ENCODE measurements at regions not wholly inside any gene's neighbourhood (a gene's known extent, or its start where the extent isn't known, plus 50 kb on each side); places are given as distances from the start of the nearest gene placed in this dataset.

DNA sequence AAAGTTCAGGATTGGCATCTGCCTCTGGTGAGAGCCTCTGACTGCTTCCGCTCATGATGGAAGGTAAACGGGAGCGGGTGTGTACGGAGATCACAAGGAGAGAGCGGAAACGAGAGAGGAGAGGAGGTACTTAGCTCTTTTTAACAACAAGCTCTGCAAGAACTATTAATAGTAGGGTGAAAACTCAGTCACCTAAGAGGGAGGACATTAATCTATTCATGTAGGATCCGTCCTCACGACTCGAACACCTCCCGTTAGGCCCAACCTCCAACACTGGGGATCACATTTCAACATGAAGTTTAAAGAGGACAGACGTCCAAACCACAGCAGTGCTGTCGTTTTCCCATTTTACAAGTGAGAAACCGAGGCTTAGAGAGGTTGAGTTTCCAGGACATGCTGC lies 173.7 kb downstream of the SLC28A3 start:
- TF ChIP-seq, protein P1, sequence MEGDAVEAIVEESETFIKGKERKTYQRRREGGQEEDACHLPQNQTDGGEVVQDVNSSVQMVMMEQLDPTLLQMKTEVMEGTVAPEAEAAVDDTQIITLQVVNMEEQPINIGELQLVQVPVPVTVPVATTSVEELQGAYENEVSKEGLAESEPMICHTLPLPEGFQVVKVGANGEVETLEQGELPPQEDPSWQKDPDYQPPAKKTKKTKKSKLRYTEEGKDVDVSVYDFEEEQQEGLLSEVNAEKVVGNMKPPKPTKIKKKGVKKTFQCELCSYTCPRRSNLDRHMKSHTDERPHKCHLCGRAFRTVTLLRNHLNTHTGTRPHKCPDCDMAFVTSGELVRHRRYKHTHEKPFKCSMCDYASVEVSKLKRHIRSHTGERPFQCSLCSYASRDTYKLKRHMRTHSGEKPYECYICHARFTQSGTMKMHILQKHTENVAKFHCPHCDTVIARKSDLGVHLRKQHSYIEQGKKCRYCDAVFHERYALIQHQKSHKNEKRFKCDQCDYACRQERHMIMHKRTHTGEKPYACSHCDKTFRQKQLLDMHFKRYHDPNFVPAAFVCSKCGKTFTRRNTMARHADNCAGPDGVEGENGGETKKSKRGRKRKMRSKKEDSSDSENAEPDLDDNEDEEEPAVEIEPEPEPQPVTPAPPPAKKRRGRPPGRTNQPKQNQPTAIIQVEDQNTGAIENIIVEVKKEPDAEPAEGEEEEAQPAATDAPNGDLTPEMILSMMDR (conservative IDR thresholded peaks at IDR 0.05; ENCODE audit: low read depth in 2 of 2) = no peak
- TF ChIP-seq EZH2phosphoT487 (IDR thresholded peaks at IDR 0.05; ENCODE audit: unreplicated experiment) (no peak), POLR2AphosphoS5 (IDR thresholded peaks at IDR 0.05; ENCODE audit: low read depth) (no peak), EZH2 (IDR thresholded peaks at IDR 0.05; ENCODE audit: low read depth, unreplicated experiment) (no peak), ZNF331 (CRISPR knock-in tag; IDR thresholded peaks at IDR 0.05; ENCODE audit: low read depth) (no peak), CREB1 (CRISPR knock-in tag; IDR thresholded peaks at IDR 0.05; ENCODE audit: low read depth) (no peak), NANOG (IDR thresholded peaks at IDR 0.05; ENCODE audit: borderline replicate concordance) (no peak)
- TF ChIP-seq, protein P2, sequence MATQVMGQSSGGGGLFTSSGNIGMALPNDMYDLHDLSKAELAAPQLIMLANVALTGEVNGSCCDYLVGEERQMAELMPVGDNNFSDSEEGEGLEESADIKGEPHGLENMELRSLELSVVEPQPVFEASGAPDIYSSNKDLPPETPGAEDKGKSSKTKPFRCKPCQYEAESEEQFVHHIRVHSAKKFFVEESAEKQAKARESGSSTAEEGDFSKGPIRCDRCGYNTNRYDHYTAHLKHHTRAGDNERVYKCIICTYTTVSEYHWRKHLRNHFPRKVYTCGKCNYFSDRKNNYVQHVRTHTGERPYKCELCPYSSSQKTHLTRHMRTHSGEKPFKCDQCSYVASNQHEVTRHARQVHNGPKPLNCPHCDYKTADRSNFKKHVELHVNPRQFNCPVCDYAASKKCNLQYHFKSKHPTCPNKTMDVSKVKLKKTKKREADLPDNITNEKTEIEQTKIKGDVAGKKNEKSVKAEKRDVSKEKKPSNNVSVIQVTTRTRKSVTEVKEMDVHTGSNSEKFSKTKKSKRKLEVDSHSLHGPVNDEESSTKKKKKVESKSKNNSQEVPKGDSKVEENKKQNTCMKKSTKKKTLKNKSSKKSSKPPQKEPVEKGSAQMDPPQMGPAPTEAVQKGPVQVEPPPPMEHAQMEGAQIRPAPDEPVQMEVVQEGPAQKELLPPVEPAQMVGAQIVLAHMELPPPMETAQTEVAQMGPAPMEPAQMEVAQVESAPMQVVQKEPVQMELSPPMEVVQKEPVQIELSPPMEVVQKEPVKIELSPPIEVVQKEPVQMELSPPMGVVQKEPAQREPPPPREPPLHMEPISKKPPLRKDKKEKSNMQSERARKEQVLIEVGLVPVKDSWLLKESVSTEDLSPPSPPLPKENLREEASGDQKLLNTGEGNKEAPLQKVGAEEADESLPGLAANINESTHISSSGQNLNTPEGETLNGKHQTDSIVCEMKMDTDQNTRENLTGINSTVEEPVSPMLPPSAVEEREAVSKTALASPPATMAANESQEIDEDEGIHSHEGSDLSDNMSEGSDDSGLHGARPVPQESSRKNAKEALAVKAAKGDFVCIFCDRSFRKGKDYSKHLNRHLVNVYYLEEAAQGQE (IDR thresholded peaks at IDR 0.05; ENCODE audit: unreplicated experiment) = no peak
- TF ChIP-seq, protein P3, sequence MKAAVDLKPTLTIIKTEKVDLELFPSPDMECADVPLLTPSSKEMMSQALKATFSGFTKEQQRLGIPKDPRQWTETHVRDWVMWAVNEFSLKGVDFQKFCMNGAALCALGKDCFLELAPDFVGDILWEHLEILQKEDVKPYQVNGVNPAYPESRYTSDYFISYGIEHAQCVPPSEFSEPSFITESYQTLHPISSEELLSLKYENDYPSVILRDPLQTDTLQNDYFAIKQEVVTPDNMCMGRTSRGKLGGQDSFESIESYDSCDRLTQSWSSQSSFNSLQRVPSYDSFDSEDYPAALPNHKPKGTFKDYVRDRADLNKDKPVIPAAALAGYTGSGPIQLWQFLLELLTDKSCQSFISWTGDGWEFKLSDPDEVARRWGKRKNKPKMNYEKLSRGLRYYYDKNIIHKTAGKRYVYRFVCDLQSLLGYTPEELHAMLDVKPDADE (IDR thresholded peaks at IDR 0.05) = no peak

Data from GM23338 (cell line).